Amniotic epithelial cell (primary cell): ENCODE measurements at regions not wholly inside any gene's neighbourhood (a gene's known extent, or its start where the extent isn't known, plus 50 kb on each side); places are given as distances from the start of the nearest gene placed in this dataset.
A peak's percentile ranks its signal among the peaks of the same experiment; 100 is the strongest.

Experiments
- DNase-seq: peaks from one replicate; pipeline ENCODE4 v3.0.0-alpha.2; 2010; ENCODE audit warnings: low read depth

DNA sequence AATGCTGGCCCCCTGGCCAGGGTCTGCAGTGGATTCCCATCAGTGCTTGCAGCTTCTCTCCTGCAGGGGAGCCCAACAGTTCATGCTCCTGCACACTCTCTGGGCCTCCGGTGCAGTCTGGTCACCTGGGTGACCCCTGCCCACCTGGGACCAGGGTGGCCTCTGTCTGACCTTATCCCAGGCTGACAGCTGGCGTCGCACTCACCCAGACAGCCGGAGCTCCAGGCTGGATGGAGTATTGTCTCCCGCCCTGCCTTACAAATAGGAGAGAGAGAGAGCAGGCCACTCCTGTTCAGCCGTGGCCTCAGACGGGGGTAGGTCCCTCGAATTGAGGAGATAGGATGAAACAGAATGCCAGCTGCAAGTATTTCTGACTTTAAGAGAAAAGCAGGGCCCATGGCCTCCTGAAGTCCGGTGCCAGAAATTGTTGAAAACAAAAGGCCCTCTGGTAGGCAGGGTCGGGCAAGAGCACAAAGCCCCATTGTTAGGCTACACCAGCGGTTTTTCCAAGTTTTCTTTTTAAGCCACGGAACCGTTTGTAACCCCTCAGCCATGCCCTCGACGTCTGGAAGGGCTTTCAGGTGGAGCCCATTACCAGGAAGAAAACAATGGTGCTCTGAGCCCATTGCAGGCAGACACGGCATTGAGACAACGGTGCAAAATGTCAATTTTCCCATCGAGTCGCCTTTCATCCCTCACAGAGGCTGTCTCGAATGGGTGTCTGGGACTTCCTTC, 258.4 kb downstream of the BCL11A start:
- no peak for DNase-seq

DNA sequence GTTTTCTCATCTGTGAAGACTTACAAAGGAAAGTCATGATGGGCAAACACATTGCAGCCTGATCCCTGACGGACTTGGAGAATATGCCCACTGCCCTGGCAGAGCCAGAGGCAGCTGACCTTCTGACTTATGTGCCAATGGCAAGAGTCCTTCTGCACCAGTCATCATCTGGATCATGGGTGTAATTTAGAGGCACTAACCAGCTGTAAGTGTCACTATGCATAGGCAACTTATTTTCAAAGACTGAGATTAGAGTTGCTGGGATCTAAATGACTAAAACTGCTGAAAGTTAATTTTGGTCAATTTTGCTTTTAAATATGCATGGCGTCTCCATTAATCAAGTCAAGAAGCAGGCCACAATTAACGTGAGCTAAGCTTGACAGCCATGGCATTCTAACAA, 261.2 kb downstream of the BCL11A start:
- DNase-seq: no peak

DNA sequence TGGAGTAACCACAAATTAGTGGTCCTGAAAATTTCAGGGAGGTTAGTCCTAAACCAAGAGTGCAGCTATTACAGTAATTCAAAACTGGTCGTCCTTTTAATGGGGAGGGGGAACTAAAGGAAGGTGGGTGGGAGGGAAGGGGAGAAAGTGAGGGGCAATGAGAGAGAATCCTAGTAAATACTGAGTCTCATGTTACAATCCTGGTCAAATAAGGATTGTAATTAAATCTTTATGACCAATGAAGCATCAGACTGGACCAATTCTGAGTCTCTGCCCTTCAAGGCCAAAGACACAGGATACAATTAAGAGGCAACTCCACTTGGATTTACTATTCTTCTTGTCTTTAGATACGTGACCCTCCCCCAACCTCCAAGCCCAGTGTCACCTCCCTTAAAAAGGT, 262.9 kb downstream of the BCL11A start:
- no peak for DNase-seq

DNA sequence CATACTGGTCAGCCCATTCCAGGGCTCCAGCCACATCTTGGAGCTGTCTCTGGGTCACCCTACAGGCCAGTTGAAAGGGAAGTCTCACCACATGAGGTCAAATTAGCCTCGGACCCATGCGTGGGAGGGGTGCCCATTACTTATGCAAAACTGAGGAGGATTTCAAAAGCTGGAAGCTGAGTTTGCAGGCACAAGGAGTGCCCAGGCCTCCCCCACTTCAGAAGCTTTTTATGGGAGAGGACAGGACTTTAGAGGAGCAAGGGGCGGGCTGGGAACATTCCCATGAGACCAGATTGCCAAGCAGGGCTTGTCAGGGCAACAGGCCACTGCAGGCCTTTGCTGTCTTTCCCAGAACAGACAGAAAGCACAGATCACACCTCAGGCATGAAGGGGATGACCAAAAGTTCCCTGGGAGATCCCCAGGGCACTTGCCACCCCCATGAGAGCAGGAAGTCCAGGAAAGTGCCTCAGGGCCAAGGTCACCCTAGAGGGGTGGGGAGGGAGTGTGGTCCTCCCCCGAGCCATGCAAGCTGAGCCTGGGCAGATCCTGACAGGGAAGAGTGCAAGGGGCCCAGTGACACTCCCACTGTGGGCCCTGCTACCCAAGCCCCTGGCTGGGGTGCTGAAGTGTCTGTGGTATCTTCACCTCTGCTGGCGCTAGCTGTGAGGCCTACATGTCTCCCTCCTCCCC, 267.7 kb downstream of the BCL11A start:
- DNase-seq: no peak

DNA sequence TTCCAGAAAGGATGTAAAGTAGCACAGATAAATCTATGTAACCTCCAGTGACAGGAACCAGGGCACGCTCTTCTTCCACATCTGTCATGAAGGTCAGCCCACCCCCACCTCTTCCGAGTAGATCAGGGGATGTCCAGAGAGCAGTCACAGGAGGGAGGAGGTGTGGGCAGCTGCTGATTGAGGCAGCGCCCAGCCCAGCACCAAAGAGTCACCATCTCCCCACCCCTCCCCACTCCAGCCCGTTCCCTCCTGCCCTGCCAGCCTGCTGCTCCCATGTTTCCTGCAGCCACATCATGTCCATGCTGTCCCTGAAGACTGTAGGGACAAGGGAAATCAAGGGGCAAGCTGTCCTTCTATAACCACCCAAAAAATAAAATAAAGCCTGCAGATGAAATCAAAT, 269.8 kb downstream of the BCL11A start:
- DNase-seq: no peak

DNA sequence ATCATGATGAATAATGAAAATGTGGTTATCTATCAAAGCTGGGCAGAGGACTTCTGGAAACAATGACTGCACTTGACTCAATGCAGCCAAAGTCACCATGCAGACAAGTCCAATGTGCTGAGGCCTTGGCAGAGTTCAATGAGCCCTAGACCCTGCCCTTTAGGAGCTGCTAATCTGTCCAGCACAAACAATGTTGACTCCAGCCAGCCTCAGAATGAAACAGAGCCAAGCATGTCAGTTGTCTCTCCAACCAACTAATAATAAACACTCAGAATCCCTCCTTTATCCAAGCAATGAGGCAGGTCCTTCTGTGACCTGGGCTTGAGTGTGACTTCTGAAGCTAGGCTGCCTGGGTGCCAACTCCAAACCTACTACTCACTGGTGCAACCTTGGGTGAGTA, 270.6 kb downstream of the BCL11A start:
- no peak for DNase-seq

DNA sequence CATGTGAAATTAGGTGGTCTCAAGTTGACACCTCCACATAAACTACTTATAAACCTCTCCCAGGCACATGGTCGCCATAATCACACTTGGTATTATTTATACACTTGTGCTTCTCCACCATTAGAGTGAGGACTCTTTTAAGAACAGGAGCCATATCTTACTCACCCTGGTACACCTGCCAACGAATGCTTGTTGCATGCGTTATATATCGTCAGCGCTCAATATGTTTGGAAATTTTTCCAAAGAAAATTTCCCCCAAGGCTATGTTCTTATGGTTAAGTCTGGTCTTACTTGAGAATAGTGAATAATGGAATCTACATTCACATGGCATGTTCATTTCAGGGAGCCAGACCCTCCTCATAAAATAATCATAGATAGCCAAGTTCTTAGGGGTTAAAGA, 271.7 kb downstream of the BCL11A start:
- no peak for DNase-seq

DNA sequence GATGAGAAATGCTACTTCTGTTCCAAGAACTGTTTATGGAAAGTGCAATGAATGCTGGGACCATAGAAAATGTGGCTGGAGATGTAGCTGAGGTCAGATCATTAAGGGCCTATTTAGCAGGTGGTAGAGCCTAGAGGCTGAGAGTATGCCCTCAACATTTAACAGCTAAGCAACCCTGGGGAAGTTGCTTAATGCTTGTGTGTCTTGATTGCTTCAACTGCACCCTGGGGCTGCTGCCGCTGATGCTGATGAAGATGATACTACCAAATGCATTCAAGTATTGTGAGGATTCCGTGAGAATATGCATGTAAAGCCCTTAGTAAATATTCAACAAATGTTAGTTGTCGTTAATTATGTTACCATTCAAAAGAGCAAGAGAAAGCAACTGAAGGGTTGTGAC, 273.2 kb downstream of the BCL11A start:
- DNase-seq: no peak

DNA sequence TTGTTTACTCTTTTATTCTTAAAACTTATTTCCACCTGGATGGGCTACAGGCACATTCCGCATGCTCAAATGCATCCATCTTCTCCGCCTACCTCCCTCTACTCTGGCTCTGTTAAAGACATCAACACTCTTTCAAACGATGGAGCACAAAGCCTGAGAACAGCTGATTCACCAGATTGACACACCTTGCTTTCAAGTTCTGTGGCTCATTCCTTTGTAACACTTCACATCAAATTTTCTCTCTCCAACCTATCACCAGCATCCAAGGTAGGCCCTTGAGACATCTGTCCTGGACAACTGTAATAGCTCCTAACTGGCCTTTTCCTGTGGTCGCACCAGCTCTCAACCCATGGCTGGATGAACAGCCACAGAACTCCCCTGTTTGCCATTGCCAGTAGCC, 274.5 kb downstream of the BCL11A start:
- DNase-seq: no peak

DNA sequence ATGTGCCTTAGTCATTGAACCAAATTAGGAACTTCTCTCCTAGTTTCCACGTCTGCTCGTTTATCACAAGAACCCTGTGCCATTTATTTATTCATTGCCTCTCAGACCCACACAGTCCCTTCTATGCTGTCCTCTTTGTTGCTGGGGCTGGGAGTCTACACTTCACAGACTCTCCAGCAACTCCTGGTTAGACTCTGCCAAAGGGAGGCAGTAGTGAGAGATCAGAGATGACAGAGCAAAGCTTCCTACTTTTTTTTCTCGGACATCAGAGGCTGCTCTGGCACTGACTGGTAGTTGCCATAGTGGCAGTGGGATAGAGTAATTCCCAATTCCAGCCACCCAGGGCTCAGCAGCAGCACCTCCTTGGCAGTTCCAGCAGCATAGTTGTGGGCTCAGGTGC, 277.5 kb downstream of the BCL11A start:
- no peak for DNase-seq

DNA sequence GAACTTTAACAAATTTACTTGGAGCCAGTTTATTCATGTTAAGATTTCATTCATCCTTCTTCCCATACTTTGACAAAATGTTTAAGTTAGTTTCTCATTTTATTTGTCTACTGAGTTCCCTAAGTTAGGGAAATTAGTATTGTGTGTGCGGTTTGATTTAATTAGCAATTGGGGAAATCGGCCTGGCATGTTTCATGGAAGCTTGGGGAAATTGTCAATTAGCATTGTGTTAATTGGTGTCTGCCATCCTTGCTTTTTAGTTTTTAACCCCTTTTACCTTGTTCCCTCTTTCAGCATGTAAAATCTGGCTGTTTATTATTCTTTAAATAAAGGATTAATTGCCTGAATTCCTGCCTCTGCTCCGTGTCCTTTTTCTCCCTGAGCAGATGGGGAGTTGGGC, 279.6 kb downstream of the BCL11A start:
- no peak for DNase-seq

DNA sequence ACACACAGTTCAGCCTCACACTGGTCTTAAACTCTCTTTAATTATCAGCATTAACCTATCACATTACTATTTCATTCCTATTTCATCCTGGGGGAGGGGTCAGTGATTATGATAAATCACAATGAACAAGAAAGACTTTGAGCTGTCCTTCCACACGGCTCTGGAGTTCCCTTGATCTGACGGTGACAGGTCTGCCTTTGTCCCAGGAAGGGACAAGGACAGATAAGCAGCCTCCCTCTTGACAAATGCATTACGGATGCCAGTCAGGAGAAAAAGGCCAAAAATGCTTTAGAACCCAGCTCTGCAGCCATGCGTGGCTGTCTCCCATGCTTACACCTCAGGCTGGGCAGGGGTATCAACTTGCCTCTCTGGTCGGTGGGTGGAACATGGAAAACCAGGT, 281.7 kb downstream of the BCL11A start:
- no peak for DNase-seq

DNA sequence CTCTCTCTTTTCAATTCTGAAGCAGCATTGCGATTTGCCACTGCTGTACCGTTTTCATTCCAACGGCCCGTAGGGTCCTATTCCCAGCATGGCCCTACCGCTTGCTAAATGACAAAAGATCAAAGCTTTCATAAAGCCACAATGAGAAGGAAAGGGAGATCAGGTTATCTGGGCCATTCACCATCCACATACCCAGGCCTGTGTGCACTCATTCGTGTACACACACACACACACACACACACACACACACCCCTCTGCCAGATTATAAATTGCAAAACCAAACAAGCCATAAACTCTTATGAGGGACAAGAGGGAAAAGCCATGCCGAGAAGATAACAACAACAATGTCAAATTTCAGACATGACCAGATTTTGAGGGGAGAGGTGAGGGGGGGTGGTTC, 282.3 kb downstream of the BCL11A start:
- DNase-seq: no peak

DNA sequence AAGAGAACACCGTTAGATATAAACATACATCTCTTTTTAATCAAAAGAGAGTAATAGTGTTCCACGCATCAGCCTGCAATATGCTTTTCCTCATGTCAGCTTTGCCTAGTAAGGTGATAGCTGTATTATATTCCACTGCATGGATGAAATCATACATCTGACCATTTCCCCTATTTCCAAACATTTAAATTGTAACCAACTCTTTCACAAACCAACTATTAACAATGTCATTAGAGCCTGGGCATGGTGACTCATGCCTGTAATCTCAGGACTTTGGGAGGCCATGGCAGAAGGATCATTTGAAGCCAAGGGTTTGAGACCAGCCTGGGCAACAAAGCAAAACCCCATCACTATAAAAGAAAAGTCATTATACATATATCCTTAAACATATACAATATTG, 284.8 kb downstream of the BCL11A start:
- no peak for DNase-seq

DNA sequence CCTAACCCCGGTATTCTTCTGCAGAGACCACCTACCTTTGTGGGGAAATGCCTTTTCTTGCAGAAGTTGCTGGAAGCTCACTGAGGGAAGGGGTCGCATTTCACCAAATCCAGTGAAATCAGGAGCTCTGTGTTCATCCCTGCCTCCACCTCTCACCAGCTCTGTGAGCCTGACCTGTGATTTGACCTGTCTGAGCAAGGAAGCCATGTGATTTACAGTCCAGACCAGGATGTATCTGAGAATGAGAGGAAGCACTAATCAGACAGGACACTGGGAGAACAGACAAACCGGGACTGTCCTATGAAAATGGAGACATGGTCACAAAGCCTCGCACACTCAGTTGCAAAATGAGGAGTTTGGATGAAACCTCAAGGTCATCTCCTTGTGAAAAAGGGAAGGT, 285.4 kb downstream of the BCL11A start:
- DNase-seq: no peak

DNA sequence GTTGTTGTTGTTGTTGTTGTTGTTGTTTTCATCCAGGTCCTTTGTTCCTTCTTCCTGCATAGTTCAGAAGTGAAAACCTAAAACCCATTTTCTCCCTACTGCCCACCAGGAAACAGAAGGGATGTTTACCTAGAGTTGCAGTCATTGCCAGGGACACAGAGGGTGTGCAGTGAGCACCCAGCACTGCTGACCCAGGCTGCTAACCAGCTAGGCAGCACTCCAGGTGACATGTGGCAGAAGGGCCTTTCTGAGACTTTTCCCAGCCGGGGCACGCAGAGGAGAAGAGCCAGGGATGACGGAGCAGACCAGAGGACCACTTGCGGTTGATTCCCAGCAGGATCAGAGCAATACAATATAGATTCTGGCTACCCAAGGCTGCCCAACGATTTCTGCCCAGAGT, 286.3 kb downstream of the BCL11A start:
- no peak for DNase-seq

DNA sequence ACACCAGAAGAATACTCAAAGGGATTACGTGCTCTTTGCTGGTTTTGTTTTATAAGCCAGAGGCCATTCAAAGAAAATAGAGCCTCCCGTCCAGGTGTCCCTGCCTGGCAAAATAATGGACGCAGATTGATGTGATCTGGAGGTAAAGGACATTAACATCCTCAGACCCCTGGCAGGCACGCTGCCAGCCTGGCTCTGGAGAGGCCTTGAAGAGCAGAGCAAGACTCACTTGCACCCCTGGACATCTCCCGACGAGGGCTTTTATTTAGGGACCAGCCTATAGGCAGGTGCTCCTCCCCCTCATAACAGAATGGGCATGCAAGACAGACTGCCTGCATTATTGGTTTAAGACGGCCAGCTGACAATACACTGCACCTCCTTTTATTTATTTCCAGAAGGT, 291.3 kb downstream of the BCL11A start:
- DNase-seq: no peak

DNA sequence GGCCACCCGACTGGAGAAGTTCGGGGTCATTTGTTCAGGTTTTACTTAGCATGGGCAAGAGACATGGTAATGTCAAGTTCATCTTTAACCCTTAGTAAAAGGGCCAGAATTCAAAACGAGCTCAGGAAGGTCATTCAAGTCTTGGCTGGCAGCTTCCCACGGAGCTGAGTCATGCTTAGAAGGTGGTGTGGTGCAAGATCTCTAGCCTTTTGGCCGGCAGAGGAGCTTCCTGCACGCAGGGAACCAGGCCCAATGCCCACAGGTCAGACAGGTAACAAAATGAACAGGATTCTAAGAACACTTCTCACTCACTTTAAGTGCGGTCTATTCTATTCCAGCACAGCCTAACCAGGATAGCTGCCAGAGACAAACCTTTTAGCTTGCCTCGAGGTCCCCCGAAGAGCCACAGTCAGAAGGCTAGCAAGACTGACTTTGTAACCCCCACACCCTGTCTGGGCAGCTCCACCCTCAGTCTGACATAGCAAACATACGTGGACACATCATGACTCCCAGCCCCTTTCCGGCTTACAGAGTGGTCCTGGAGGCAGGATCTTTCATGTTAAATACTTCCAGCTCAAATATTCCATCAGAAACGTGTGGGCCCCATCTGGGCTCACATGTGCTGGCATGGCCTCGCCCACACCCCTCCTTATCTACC, 292.7 kb downstream of the BCL11A start:
- peak; percentile 0 for DNase-seq

DNA sequence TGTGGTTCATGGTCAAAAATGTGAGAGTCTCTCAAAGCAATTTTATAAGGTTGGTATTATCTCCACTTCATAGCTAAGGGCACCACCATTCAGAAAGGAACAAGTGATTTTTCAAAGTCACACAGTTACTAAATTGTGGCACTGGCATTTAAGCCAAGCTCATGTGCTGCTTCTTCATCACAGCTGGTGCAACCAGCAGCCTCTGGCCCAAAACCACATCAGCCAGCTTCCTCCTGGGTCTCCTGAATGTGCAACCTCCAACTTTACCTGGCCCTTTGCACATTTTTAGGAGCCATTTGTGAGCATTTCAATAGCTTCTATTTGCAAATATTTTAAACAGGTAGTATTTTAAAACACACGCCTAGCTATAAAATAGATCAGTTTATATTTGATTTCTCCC, 293.7 kb downstream of the BCL11A start:
- DNase-seq: no peak

DNA sequence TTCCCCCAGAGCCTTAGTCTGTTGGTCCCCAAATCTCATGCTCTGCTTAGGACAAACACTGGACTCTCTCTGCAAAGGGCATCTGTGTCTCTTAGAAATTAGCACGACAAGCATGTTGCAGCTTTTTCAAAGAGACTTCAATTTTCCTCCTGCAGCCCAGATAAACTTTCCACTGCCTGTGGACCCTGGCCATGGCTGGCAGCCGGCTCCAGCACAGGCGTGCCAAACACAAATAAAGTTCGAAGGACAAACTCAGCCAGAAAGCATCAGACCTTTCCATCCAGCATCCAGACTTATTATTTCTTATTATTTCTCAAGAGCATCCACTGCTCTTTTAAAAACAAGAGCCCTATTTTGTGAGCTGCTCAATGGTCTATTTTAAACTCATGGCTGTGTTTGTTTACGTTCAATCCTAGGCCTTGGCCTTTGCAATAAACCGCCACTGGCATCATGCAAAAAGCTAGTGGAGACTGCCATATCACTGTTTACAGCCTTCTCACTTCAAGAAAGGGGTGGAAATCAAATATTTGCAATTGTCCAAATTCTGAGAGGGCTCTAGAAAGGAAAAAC, 300.8 kb downstream of the BCL11A start:
- no peak for DNase-seq

DNA sequence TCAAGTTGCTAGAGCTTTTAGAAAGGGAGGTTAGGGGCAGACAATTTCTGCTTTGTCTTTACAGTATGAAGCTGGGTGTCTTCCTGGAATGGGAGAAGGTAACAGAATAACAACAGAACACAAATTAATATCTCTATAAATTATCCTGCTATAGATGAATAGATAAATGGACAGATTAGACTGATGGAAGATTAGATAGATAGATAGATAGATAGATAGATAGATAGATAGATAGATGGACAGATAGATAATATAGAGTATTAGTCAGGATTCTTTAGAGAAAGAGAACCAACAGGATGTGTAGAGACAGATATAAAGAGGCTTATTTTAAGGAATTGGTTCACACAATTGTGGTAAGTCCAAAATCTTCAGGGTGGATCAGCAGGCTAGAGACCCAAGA, 302.2 kb downstream of the BCL11A start:
- no peak for DNase-seq

DNA sequence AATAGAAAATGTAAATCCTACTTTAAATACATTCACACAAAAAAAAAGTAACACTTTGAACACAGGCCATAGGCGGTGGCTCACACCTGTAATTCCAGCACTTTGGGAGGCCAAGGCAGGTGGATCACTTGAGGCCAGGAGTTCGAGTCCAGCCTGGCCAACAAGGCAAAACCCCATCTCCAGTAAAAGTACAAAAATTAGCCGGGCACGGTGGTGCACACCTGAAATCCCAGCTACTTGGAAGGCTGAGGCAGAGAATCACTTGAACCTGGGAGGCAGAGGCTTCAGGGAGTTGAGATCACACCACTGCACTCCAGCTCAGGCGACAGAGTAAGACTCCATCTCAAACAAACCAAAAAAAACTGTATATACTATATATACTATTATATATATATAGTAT, 303.6 kb downstream of the BCL11A start:
- DNase-seq: no peak

DNA sequence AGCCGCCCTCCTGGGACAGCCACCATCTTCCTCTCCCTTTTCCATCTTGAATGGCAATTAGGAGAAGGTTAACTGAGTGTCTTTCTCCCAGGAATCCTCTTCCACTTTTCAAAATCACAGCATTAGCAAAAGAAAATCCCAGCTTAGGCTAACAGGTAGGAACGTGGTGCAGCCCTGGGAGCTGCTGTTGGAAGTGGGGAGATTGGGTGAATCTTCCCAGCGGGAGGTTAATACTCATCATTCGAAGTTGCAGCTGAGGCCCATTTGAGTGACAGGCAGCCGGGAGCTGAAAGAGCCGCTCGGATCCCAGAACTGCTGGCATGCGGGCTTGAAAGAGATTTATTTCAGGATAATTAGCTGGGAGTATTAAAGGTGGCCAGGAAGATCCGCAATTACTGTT, 306.0 kb downstream of the BCL11A start:
- no peak for DNase-seq
